Gastrocnemius medialis (tissue), 4 donors: ENCODE measurements at regions not wholly inside any gene's neighbourhood (a gene's known extent, or its start where the extent isn't known, plus 50 kb on each side); places are given as distances from the start of the nearest gene placed in this dataset.

ENCODE experiments used
- ATAC-seq, 2 donors: fragments of 150-250 bp; one replicate each; pipeline ENCODE4 v1.9.1; 2016
- DNase-seq, 2 donors: peaks; one replicate each; pipeline ENCODE4 v3.0.0-alpha.2; 2019
- H3K27ac ChIP-seq, 4 donors: fragments of 200-600 bp; sonication (generic); 1 replicate in 1 of 4; 2 replicates in 3 of 4; pipeline ENCODE4 v1.5.1; 2016 to 2018; ENCODE audit warnings: mild to moderate bottlenecking in 2 of 4, moderate library complexity in 1 of 4
- H3K27me3 ChIP-seq, 3 donors: fragments of 200-600 bp; sonication (generic) in 2 of 3; 1 replicate in 1 of 3; 2 replicates in 2 of 3; pipeline versions ENCODE4 v1.5.1 to v1.6.0; 2016 to 2019; ENCODE audit warnings: mild to moderate bottlenecking in 1 of 3, moderate library complexity in 1 of 3
- H3K36me3 ChIP-seq, 2 donors: fragments of 200-600 bp; sonication (generic) in 1 of 2; one replicate each; pipeline ENCODE4 v1.5.1; 2017 to 2018
- H3K4me1 ChIP-seq, 2 donors: fragments of 200-600 bp; sonication (generic) in 1 of 2; one replicate each; pipeline ENCODE4 v1.5.1; 2016 to 2017; ENCODE audit warnings: mild to moderate bottlenecking in 2 of 2
- H3K4me3 ChIP-seq, 4 donors: fragments of 200-600 bp; sonication (generic) in 3 of 4; 1 replicate in 1 of 4; 2 replicates in 3 of 4; pipeline ENCODE4 v1.5.1; 2016 to 2019; ENCODE audit warnings: mild to moderate bottlenecking in 2 of 4
- H3K9me3 ChIP-seq, 3 donors: fragments of 200-600 bp; sonication (generic) in 2 of 3; 1 replicate in 1 of 3; 2 replicates in 2 of 3; pipeline ENCODE4 v1.5.1; 2016 to 2019
- POLR2A ChIP-seq, 2 donors: fragments of 450-650 bp; IDR thresholded peaks; one replicate each; pipeline ENCODE4 v1.6.1; 2017; ENCODE audit warnings: antibody characterized with exemption in 2 of 2, mild to moderate bottlenecking in 2 of 2, moderate library complexity in 2 of 2
- in situ Hi-C, 4 donors: fragments of 200-750 bp; cut with MboI; loops; one replicate each; pipeline versions ENCODE4 v1.15.0 to v1.8.0; 2017; ENCODE audit warnings: low sequenced_read_pairs in 4 of 4
- intact Hi-C: fragments of 100-400 bp; cut with DNase I; formaldehyde crosslinking; loops from one replicate; pipeline ENCODE4 v1.15.1; 2023; ENCODE audit warnings: low total_unique reads
- TF ChIP-seq, protein P1 (sequence below), 5 experiments: fragments of 450-650 bp in 3 of 5; fragments of 200-600 bp in 2 of 5; sonication (generic) in 2 of 5; IDR thresholded peaks in 4 of 5; conservative IDR thresholded peaks in 1 of 5; 1 replicate in 4 of 5; 2 replicates in 1 of 5; pipeline ENCODE4 v1.5.1; 2016 to 2019; ENCODE audit warnings: antibody characterized with exemption in 5 of 5, mild to moderate bottlenecking in 3 of 5, moderate library complexity in 3 of 5

DNA sequence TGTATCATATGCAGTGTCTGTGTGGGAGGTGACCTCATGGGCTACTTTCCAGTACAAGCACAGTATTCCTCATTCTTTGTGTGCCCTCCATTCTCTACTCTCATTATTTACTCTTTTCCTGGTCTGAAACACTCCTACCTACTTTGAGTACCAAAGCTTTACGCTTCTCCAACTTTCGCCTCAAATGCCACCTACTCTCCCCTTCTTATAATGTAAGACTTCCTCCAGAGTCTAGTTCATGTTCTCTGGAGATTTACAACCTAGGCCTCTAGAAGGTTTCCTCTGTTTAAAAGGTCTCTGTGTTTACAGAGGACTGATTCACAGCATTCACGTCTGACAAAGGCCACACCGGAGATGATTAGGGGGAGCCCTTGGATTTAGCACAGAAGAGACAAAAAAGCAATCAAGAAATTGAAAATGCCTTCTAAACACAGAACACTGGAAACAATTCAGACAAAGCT lies 302.0 kb downstream of the KLF12 start:
- no peaks in the 10 kb centered on the region for H3K27me3 ChIP-seq
- H3K27ac ChIP-seq = no peak overlapping the region
- H3K4me3 ChIP-seq = no peak overlapping the region
- no peak for TF ChIP-seq POLR2A (IDR thresholded peaks at IDR 0.05)
- TF ChIP-seq, protein P1, sequence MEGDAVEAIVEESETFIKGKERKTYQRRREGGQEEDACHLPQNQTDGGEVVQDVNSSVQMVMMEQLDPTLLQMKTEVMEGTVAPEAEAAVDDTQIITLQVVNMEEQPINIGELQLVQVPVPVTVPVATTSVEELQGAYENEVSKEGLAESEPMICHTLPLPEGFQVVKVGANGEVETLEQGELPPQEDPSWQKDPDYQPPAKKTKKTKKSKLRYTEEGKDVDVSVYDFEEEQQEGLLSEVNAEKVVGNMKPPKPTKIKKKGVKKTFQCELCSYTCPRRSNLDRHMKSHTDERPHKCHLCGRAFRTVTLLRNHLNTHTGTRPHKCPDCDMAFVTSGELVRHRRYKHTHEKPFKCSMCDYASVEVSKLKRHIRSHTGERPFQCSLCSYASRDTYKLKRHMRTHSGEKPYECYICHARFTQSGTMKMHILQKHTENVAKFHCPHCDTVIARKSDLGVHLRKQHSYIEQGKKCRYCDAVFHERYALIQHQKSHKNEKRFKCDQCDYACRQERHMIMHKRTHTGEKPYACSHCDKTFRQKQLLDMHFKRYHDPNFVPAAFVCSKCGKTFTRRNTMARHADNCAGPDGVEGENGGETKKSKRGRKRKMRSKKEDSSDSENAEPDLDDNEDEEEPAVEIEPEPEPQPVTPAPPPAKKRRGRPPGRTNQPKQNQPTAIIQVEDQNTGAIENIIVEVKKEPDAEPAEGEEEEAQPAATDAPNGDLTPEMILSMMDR (IDR thresholded peaks at IDR 0.05 in 4 of 5, conservative IDR thresholded peaks at IDR 0.05 in 1 of 5) = no peak
- ATAC-seq = no peak
- intact Hi-C loops = loop anchor here (5.0 to 10.0 kb wide), 2 partner anchors 303 to 940 kb away; partner anchors contain the start of gene KLF12
- H3K36me3 ChIP-seq = no peaks in the 10 kb centered on the region
- in situ Hi-C loops = loop anchor here in 3 of 4 donors (5.0 to 25.0 kb wide), 2 partner anchors 455 to 460 kb away; no protein-coding TSS in a partner anchor
- no peaks in the 10 kb centered on the region for H3K9me3 ChIP-seq
- H3K4me1 ChIP-seq = peaks cover 0 to 7% of the 10 kb centered on the region in 2 donors
- no peak for DNase-seq

DNA sequence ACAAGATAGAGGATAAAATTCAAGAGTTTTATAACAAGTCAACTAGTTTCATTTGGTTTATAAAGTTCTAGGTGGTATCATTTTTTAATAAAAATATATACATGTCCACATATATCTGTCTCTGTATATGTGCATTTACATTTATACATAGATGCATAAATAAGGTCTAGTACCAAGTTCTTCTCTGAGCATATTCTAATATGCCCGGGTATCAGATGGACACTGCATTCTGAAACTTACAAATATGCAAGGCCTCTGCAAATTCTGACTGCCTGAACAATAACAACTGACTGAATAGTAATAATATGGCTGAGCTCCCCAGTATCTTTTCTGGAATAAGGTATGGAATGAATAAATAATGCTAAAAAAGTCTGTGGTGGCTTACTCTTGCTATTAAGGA lies 304.8 kb downstream of the KLF12 start:
- H3K27ac ChIP-seq = no peak overlapping the region
- H3K27me3 ChIP-seq = no peaks in the 10 kb centered on the region
- intact Hi-C loops = no loop called here
- no peaks in the 10 kb centered on the region for H3K4me1 ChIP-seq
- TF ChIP-seq, protein P1 (IDR thresholded peaks at IDR 0.05 in 4 of 5, conservative IDR thresholded peaks at IDR 0.05 in 1 of 5) = no peak
- no peak for TF ChIP-seq POLR2A (IDR thresholded peaks at IDR 0.05)
- no peak overlapping the region for H3K4me3 ChIP-seq
- in situ Hi-C loops = loop anchor here in 2 of 4 donors (25.0 kb wide), 1 partner anchor 458 kb away; no protein-coding TSS in a partner anchor
- DNase-seq (no peak), ATAC-seq (no peak)
- no peaks in the 10 kb centered on the region for H3K36me3 ChIP-seq
- H3K9me3 ChIP-seq = no peaks in the 10 kb centered on the region

DNA sequence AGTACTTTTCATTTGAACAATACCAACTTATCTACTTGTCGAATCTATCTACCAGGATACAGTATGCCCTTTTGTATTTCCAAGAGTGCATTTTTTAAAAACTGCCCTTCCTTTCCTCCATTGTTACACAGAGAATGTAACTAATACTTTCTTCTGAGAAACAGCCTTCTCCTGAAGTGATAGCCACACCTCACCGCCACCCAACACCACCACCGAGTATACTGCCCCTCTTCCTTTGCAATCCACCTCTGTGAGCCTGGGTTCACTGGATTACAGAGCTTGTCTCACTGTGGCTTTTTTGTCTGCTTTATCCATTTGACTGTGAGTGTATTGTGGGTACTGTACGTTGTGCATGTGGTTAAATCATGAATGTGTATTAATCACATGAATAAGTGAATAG lies 305.4 kb downstream of the KLF12 start:
- Histone ChIP-seq H3K27ac (no peak overlapping the region), H3K9me3 (no peaks in the 10 kb centered on the region), H3K27me3 (no peaks in the 10 kb centered on the region), H3K36me3 (no peaks in the 10 kb centered on the region), H3K4me1 (no peaks in the 10 kb centered on the region), H3K4me3 (no peak overlapping the region)
- no peak for ATAC-seq
- TF ChIP-seq POLR2A (IDR thresholded peaks at IDR 0.05) = no peak
- TF ChIP-seq, protein P1 (IDR thresholded peaks at IDR 0.05 in 4 of 5, conservative IDR thresholded peaks at IDR 0.05 in 1 of 5) = no peak
- in situ Hi-C loops = loop anchor here in 2 of 4 donors (25.0 kb wide), 1 partner anchor 458 kb away; no protein-coding TSS in a partner anchor
- DNase-seq = no peak
- intact Hi-C loops = no loop called here

DNA sequence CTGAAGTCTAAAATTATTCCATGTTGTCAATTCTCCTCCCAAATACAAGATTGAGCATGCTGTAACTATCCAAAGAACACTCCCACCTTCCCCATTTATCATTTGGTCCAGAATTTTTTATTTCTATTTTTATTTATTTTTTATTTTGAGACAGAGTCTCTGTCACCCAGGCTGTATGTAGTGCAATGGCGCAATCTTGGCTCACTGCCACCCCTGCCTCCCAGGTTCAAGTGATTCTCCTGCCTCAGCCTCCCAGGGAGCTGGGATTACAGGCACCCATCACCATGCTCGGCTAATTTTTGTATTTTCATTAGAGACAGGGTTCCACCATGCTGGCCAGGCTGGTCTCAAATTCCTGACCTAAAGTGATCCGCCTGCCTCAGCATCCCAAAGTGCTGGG lies 306.8 kb downstream of the KLF12 start:
- ATAC-seq = no peak

More for the DNA sequence above, 306.8 kb downstream of the KLF12 start:
- intact Hi-C loops (no loop called here), in situ Hi-C loops (loop anchor here in 2 of 4 donors (25.0 kb wide), 1 partner anchor 460 kb away; no protein-coding TSS in a partner anchor)
- no peak for DNase-seq
- no peaks in the 10 kb centered on the region for H3K36me3 ChIP-seq
- TF ChIP-seq POLR2A (IDR thresholded peaks at IDR 0.05) = no peak
- TF ChIP-seq, protein P1 (IDR thresholded peaks at IDR 0.05 in 4 of 5, conservative IDR thresholded peaks at IDR 0.05 in 1 of 5) = no peak
- no peaks in the 10 kb centered on the region for H3K27me3 ChIP-seq
- H3K9me3 ChIP-seq = no peaks in the 10 kb centered on the region
- H3K4me3 ChIP-seq = no peak overlapping the region
- no peaks in the 10 kb centered on the region for H3K4me1 ChIP-seq
- H3K27ac ChIP-seq = no peak overlapping the region
